ENCODE measurements at regions not wholly inside any gene's neighbourhood (a gene's known extent, or its start where the extent isn't known, plus 50 kb on each side); places are given as distances from the start of the nearest gene placed in this dataset.

DNA sequence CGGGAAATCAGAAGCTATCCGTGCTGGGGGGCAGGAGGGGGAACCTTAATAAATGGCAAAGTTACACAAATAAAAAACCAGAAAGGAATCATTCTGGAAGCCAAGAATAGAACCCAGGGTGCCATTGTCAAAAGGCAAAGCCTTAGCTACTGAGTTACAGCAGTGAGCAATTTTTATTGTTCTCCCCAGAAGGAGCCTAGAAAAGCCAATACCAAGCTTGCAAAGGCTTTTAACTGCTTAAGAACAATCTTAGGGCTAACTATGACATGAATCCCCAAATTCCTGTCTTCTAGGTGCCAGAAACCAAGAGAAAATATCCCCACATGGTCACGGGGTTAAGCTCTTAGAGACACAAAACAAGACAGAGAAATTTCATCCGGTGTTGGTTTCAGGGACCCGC lies 482.7 kb downstream of the CCSER2 start:
- DNase-seq (ENCODE audit: low spot score) (no peak), ATAC-seq (peak; percentile 72)
- H3K27me3 Mint-ChIP-seq (ENCODE audit: insufficient read depth, low read depth, poor library complexity), result peaks cover 3% of the 10 kb centered on the region
- no peak overlapping the region for H3K4me3 ChIP-seq
- H3K79me2 ChIP-seq (replicated peaks; ENCODE audit: insufficient read depth), result no peaks in the 10 kb centered on the region
- H4K20me1 ChIP-seq (replicated peaks; ENCODE audit: insufficient read depth), result no peaks in the 10 kb centered on the region
- H3K27me3 ChIP-seq (ENCODE audit: insufficient read depth), result no peaks in the 10 kb centered on the region
- H3K4me2 ChIP-seq, result no peak overlapping the region
- peak overlapping the region; percentile 52 for H2AFZ ChIP-seq
- no peaks in the 10 kb centered on the region for H3F3A ChIP-seq (replicated peaks; ENCODE audit: low read depth)
- H3K4me3 Mint-ChIP-seq, result no peak overlapping the region
- no peaks in the 10 kb centered on the region for H3K9me3 Mint-ChIP-seq
- H3K4me1 ChIP-seq (ENCODE audit: insufficient read depth), result no peaks in the 10 kb centered on the region
- H3K27ac ChIP-seq (ENCODE audit: low read depth), result no peak overlapping the region
- no peaks in the 10 kb centered on the region for H3K36me3 ChIP-seq (ENCODE audit: insufficient read depth)
- no peak for TF ChIP-seq JUNB (IDR thresholded peaks at IDR 0.05; ENCODE audit: unreplicated experiment)
- TF ChIP-seq, protein P1, sequence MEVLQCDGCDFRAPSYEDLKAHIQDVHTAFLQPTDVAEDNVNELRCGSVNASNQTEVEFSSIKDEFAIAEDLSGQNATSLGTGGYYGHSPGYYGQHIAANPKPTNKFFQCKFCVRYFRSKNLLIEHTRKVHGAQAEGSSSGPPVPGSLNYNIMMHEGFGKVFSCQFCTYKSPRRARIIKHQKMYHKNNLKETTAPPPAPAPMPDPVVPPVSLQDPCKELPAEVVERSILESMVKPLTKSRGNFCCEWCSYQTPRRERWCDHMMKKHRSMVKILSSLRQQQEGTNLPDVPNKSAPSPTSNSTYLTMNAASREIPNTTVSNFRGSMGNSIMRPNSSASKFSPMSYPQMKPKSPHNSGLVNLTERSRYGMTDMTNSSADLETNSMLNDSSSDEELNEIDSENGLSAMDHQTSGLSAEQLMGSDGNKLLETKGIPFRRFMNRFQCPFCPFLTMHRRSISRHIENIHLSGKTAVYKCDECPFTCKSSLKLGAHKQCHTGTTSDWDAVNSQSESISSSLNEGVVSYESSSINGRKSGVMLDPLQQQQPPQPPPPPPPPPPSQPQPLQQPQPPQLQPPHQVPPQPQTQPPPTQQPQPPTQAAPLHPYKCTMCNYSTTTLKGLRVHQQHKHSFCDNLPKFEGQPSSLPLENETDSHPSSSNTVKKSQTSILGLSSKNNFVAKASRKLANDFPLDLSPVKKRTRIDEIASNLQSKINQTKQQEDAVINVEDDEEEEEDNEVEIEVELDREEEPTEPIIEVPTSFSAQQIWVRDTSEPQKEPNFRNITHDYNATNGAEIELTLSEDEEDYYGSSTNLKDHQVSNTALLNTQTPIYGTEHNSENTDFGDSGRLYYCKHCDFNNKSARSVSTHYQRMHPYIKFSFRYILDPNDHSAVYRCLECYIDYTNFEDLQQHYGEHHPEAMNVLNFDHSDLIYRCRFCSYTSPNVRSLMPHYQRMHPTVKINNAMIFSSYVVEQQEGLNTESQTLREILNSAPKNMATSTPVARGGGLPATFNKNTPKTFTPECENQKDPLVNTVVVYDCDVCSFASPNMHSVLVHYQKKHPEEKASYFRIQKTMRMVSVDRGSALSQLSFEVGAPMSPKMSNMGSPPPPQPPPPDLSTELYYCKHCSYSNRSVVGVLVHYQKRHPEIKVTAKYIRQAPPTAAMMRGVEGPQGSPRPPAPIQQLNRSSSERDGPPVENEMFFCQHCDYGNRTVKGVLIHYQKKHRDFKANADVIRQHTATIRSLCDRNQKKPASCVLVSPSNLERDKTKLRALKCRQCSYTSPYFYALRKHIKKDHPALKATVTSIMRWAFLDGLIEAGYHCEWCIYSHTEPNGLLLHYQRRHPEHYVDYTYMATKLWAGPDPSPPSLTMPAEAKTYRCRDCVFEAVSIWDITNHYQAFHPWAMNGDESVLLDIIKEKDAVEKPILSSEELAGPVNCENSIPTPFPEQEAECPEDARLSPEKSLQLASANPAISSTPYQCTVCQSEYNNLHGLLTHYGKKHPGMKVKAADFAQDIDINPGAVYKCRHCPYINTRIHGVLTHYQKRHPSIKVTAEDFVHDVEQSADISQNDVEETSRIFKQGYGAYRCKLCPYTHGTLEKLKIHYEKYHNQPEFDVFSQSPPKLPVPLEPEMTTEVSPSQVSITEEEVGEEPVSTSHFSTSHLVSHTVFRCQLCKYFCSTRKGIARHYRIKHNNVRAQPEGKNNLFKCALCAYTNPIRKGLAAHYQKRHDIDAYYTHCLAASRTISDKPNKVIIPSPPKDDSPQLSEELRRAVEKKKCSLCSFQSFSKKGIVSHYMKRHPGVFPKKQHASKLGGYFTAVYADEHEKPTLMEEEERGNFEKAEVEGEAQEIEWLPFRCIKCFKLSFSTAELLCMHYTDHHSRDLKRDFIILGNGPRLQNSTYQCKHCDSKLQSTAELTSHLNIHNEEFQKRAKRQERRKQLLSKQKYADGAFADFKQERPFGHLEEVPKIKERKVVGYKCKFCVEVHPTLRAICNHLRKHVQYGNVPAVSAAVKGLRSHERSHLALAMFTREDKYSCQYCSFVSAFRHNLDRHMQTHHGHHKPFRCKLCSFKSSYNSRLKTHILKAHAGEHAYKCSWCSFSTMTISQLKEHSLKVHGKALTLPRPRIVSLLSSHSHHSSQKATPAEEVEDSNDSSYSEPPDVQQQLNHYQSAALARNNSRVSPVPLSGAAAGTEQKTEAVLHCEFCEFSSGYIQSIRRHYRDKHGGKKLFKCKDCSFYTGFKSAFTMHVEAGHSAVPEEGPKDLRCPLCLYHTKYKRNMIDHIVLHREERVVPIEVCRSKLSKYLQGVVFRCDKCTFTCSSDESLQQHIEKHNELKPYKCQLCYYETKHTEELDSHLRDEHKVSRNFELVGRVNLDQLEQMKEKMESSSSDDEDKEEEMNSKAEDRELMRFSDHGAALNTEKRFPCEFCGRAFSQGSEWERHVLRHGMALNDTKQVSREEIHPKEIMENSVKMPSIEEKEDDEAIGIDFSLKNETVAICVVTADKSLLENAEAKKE (CRISPR knock-in tag; IDR thresholded peaks at IDR 0.05), result no peak
- TF ChIP-seq, protein P2, sequence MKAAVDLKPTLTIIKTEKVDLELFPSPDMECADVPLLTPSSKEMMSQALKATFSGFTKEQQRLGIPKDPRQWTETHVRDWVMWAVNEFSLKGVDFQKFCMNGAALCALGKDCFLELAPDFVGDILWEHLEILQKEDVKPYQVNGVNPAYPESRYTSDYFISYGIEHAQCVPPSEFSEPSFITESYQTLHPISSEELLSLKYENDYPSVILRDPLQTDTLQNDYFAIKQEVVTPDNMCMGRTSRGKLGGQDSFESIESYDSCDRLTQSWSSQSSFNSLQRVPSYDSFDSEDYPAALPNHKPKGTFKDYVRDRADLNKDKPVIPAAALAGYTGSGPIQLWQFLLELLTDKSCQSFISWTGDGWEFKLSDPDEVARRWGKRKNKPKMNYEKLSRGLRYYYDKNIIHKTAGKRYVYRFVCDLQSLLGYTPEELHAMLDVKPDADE (IDR thresholded peaks at IDR 0.05), result no peak
- no peak for TF ChIP-seq ZNF114 (CRISPR knock-in tag; IDR thresholded peaks at IDR 0.05)
- TF ChIP-seq, protein P3, sequence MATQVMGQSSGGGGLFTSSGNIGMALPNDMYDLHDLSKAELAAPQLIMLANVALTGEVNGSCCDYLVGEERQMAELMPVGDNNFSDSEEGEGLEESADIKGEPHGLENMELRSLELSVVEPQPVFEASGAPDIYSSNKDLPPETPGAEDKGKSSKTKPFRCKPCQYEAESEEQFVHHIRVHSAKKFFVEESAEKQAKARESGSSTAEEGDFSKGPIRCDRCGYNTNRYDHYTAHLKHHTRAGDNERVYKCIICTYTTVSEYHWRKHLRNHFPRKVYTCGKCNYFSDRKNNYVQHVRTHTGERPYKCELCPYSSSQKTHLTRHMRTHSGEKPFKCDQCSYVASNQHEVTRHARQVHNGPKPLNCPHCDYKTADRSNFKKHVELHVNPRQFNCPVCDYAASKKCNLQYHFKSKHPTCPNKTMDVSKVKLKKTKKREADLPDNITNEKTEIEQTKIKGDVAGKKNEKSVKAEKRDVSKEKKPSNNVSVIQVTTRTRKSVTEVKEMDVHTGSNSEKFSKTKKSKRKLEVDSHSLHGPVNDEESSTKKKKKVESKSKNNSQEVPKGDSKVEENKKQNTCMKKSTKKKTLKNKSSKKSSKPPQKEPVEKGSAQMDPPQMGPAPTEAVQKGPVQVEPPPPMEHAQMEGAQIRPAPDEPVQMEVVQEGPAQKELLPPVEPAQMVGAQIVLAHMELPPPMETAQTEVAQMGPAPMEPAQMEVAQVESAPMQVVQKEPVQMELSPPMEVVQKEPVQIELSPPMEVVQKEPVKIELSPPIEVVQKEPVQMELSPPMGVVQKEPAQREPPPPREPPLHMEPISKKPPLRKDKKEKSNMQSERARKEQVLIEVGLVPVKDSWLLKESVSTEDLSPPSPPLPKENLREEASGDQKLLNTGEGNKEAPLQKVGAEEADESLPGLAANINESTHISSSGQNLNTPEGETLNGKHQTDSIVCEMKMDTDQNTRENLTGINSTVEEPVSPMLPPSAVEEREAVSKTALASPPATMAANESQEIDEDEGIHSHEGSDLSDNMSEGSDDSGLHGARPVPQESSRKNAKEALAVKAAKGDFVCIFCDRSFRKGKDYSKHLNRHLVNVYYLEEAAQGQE (IDR thresholded peaks at IDR 0.05; ENCODE audit: unreplicated experiment), result no peak
- no peak for TF ChIP-seq EZH2phosphoT487 (IDR thresholded peaks at IDR 0.05; ENCODE audit: unreplicated experiment)
- TF ChIP-seq ZNF331 (CRISPR knock-in tag; IDR thresholded peaks at IDR 0.05; ENCODE audit: low read depth), result no peak
- TF ChIP-seq POLR2AphosphoS5 (IDR thresholded peaks at IDR 0.05; ENCODE audit: low read depth), result no peak
- TF ChIP-seq CREB1 (CRISPR knock-in tag; IDR thresholded peaks at IDR 0.05; ENCODE audit: low read depth), result no peak
- H3K36me3 Mint-ChIP-seq (ENCODE audit: low read depth), result no peaks in the 10 kb centered on the region; the same call in 2 of the 3 replicates
- no peak overlapping the region for H3K27ac Mint-ChIP-seq
- H3K4me1 Mint-ChIP-seq, result peaks cover 16% of the 10 kb centered on the region; the same call in 2 of the 3 replicates
- H3K9me2 ChIP-seq (ENCODE audit: insufficient read depth), result 0 out of 2 replicates have a peak, but pooled peaks cover 4% of the 10 kb centered on the region

All from GM23338 (cell line).